ENCODE measurements at regions not wholly inside any gene's neighbourhood (a gene's known extent, or its start where the extent isn't known, plus 50 kb on each side); places are given as distances from the start of the nearest gene placed in this dataset.
"Not testable (repeated sequence)": the region's sequence is repeated elsewhere in the genome, so short reads cannot be mapped to it uniquely, and the experiment has no call there.

- no peaks in the 10 kb centered on the region for H3K9me3 ChIP-seq (ENCODE audit: insufficient read depth, low read depth, low read length)
- H3K27me3 ChIP-seq (ENCODE audit: insufficient read depth, low read length), result no peaks in the 10 kb centered on the region
- no peak overlapping the region for H2AFZ ChIP-seq (ENCODE audit: insufficient read depth, low read length, poor library complexity)
- H2BK120ac ChIP-seq (ENCODE audit: insufficient read depth, low read length, poor library complexity), result peak overlapping the region; percentile 10
- peaks cover 33% of the 10 kb centered on the region in 2 experiments for H3K4me1 ChIP-seq (ENCODE audit: control insufficient read depth in 1 of 2, insufficient read depth in 2 of 2, low read length in 2 of 2)
- H3K79me1 ChIP-seq (ENCODE audit: low read length), result peaks cover 32% of the 10 kb centered on the region
- peaks cover 12% of the 10 kb centered on the region for H3K79me2 ChIP-seq (ENCODE audit: control insufficient read depth, insufficient read depth, low read length, poor library complexity)
- no peak overlapping the region for H4K12ac ChIP-seq (ENCODE audit: low read depth, low read length)
- H2BK12ac ChIP-seq (ENCODE audit: low read length), result peak overlapping the region; percentile 29
- H2AK5ac ChIP-seq (ENCODE audit: low read length), result peak overlapping the region; percentile 71
- no peak overlapping the region for H3K23ac ChIP-seq (ENCODE audit: low read length)
- H3K14ac ChIP-seq (ENCODE audit: low read length), result peak overlapping the region; percentile 6
- DNase-seq, result no peak
- no peak overlapping the region for H3K4me3 ChIP-seq (ENCODE audit: low read depth, low read length)
- H4K8ac ChIP-seq (ENCODE audit: low read depth, low read length), result no peak overlapping the region
- no peak overlapping the region for H2BK5ac ChIP-seq (ENCODE audit: low read depth, low read length, poor library complexity)
- no peak overlapping the region for H3K4me2 ChIP-seq (ENCODE audit: low read length)
- H3K4ac ChIP-seq (ENCODE audit: low read depth, low read length), result no peak overlapping the region
- H3K36me3 ChIP-seq (ENCODE audit: control insufficient read depth in 1 of 2, insufficient read depth in 2 of 2, low read length in 2 of 2), result no peaks in the 10 kb centered on the region
- WGBS (ENCODE audit: extremely low coverage, insufficient coverage, insufficient read length), result no CpG with 5 or more reads among the region's 6 CpGs
- H3K9ac ChIP-seq (ENCODE audit: low read length), result no peak overlapping the region
- H3K18ac ChIP-seq (ENCODE audit: low read length), result peak overlapping the region; percentile 41
- no peak overlapping the region for H3K27ac ChIP-seq (ENCODE audit: low read depth, low read length)
- H4K91ac ChIP-seq (ENCODE audit: low read depth, low read length), result peak overlapping the region; percentile 71
Observed at GRCh38 chr1:234954613-234955012, 174.0 kb downstream of the TOMM20 start.

DNA sequence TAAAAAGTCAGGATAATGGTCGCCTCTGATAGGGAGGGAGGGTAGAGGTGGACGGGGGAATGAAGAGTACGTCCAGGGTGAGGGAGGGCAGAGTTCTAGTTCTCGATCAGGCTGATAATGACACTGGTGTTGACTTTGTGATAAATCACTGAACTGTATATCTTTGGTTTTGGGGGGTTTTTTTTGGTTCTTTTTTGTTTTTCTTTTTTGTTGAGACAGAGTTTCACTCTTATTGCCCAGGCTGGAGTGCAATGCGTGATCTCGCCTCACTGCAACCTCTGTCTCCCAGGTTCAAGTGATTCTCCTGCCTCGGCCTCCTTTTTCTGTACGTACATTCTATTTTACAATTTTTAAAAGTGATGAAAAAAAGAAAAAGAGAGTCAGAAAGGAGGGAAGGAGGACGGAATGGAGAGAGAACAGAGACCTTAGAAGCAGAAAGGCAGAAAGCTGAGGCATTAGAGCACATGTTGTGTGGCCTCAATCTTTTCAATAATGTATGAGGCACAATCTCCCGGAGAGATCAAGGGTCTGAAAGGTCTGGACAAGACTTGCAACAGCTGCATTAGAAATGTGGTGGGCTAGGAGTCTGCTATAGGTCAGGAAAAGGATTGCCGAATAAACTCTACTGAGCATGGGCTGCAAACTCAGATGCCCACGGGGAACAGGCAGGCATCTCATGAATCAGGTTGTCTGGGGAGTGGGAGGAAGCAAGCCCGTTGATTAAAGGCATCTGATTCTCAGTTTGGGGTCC is 174.8 kb downstream of the TOMM20 start:
- Histone ChIP-seq H3K23ac (ENCODE audit: low read length) (no peak overlapping the region), H3K9ac (ENCODE audit: low read length) (no peak overlapping the region), H2BK120ac (ENCODE audit: insufficient read depth, low read length, poor library complexity) (peak overlapping the region; percentile 20), H3K27me3 (ENCODE audit: insufficient read depth, low read length) (no peaks in the 10 kb centered on the region), H2AFZ (ENCODE audit: insufficient read depth, low read length, poor library complexity) (no peak overlapping the region), H2BK5ac (ENCODE audit: low read depth, low read length, poor library complexity) (no peak overlapping the region), H3K79me1 (ENCODE audit: low read length) (peaks cover 26% of the 10 kb centered on the region), H3K14ac (ENCODE audit: low read length) (peak overlapping the region; percentile 26), H3K4ac (ENCODE audit: low read depth, low read length) (no peak overlapping the region), H3K27ac (ENCODE audit: low read depth, low read length) (no peak overlapping the region), H3K4me1 (ENCODE audit: control insufficient read depth in 1 of 2, insufficient read depth in 2 of 2, low read length in 2 of 2) (peaks cover 25 to 26% of the 10 kb centered on the region in 2 experiments), H3K4me2 (ENCODE audit: low read length) (no peak overlapping the region), H3K79me2 (ENCODE audit: control insufficient read depth, insufficient read depth, low read length, poor library complexity) (peaks cover 9% of the 10 kb centered on the region), H3K36me3 (ENCODE audit: control insufficient read depth in 1 of 2, insufficient read depth in 2 of 2, low read length in 2 of 2) (no peaks in the 10 kb centered on the region), H2BK12ac (ENCODE audit: low read length) (peak overlapping the region; percentile 39), H4K91ac (ENCODE audit: low read depth, low read length) (peak overlapping the region; percentile 22), H4K8ac (ENCODE audit: low read depth, low read length) (no peak overlapping the region), H3K9me3 (ENCODE audit: insufficient read depth, low read depth, low read length) (no peaks in the 10 kb centered on the region), H3K18ac (ENCODE audit: low read length) (peak overlapping the region; percentile 43), H2AK5ac (ENCODE audit: low read length) (peak overlapping the region; percentile 52), H4K12ac (ENCODE audit: low read depth, low read length) (no peak overlapping the region), H3K4me3 (ENCODE audit: low read depth, low read length) (no peak overlapping the region)
- DNase-seq, result no peak
- no CpG with 5 or more reads among the region's 13 CpGs for WGBS (ENCODE audit: extremely low coverage, insufficient coverage, insufficient read length)

- Histone ChIP-seq H4K12ac (ENCODE audit: low read depth, low read length) (no peak overlapping the region), H3K23ac (ENCODE audit: low read length) (no peak overlapping the region), H3K36me3 (ENCODE audit: control insufficient read depth in 1 of 2, insufficient read depth in 2 of 2, low read length in 2 of 2) (no peaks in the 10 kb centered on the region), H3K79me1 (ENCODE audit: low read length) (peaks cover 7% of the 10 kb centered on the region), H2AK5ac (ENCODE audit: low read length) (no peak overlapping the region), H4K91ac (ENCODE audit: low read depth, low read length) (no peak overlapping the region), H4K8ac (ENCODE audit: low read depth, low read length) (no peak overlapping the region), H2BK5ac (ENCODE audit: low read depth, low read length, poor library complexity) (no peak overlapping the region), H2BK12ac (ENCODE audit: low read length) (no peak overlapping the region), H3K4me1 (ENCODE audit: control insufficient read depth in 1 of 2, insufficient read depth in 2 of 2, low read length in 2 of 2) (peaks cover 8 to 9% of the 10 kb centered on the region in 2 experiments), H3K4me3 (ENCODE audit: low read depth, low read length) (no peak overlapping the region), H3K27me3 (ENCODE audit: insufficient read depth, low read length) (no peaks in the 10 kb centered on the region), H3K14ac (ENCODE audit: low read length) (no peak overlapping the region), H3K4me2 (ENCODE audit: low read length) (no peak overlapping the region), H3K4ac (ENCODE audit: low read depth, low read length) (no peak overlapping the region), H2BK120ac (ENCODE audit: insufficient read depth, low read length, poor library complexity) (no peak overlapping the region), H2AFZ (ENCODE audit: insufficient read depth, low read length, poor library complexity) (no peak overlapping the region), H3K79me2 (ENCODE audit: control insufficient read depth, insufficient read depth, low read length, poor library complexity) (no peaks in the 10 kb centered on the region), H3K9ac (ENCODE audit: low read length) (no peak overlapping the region), H3K18ac (ENCODE audit: low read length) (no peak overlapping the region), H3K27ac (ENCODE audit: low read depth, low read length) (no peak overlapping the region), H3K9me3 (ENCODE audit: insufficient read depth, low read depth, low read length) (no peaks in the 10 kb centered on the region)
- DNase-seq, result no peak
Observed at GRCh38 chr1:234950598-234950997, 178.0 kb downstream of the TOMM20 start.

- H3K27me3 ChIP-seq (ENCODE audit: insufficient read depth, low read length); H3K23ac ChIP-seq (ENCODE audit: low read length); H4K12ac ChIP-seq (ENCODE audit: low read depth, low read length); H2AFZ ChIP-seq (ENCODE audit: insufficient read depth, low read length, poor library complexity); H4K91ac ChIP-seq (ENCODE audit: low read depth, low read length); H2AK5ac ChIP-seq (ENCODE audit: low read length); H3K4me2 ChIP-seq (ENCODE audit: low read length); H2BK12ac ChIP-seq (ENCODE audit: low read length); H3K18ac ChIP-seq (ENCODE audit: low read length); H3K4ac ChIP-seq (ENCODE audit: low read depth, low read length); H3K9me3 ChIP-seq (ENCODE audit: insufficient read depth, low read depth, low read length); H3K9ac ChIP-seq (ENCODE audit: low read length); H2BK5ac ChIP-seq (ENCODE audit: low read depth, low read length, poor library complexity); H3K79me2 ChIP-seq (ENCODE audit: control insufficient read depth, insufficient read depth, low read length, poor library complexity); H3K79me1 ChIP-seq (ENCODE audit: low read length); H3K27ac ChIP-seq (ENCODE audit: low read depth, low read length); H3K14ac ChIP-seq (ENCODE audit: low read length); H3K36me3 ChIP-seq (ENCODE audit: control insufficient read depth in 1 of 2, insufficient read depth in 2 of 2, low read length in 2 of 2); H2BK120ac ChIP-seq (ENCODE audit: insufficient read depth, low read length, poor library complexity); H3K4me1 ChIP-seq (ENCODE audit: control insufficient read depth in 1 of 2, insufficient read depth in 2 of 2, low read length in 2 of 2); H4K8ac ChIP-seq (ENCODE audit: low read depth, low read length); H3K4me3 ChIP-seq (ENCODE audit: low read depth, low read length); DNase-seq: not testable (repeated sequence)
- no CpG with 5 or more reads among the region's 6 CpGs for WGBS (ENCODE audit: extremely low coverage, insufficient coverage, insufficient read length)
Observed at GRCh38 chr1:234949528-234949927, 179.1 kb downstream of the TOMM20 start.
